ENCODE measurements at regions not wholly inside any gene's neighbourhood (a gene's known extent, or its start where the extent isn't known, plus 50 kb on each side); places are given as distances from the start of the nearest gene placed in this dataset.

- 81% methylated on average over 3 of the region's 16 CpGs for WGBS (ENCODE audit: insufficient coverage, low lambda C conversion rate)
- Histone ChIP-seq H3K27me3 (ENCODE audit: control insufficient read depth, insufficient read depth, low read length) (peaks cover 3% of the 10 kb centered on the region), H3K9me3 (ENCODE audit: control insufficient read depth, low read depth, low read length) (no peaks in the 10 kb centered on the region), H3K36me3 (ENCODE audit: control insufficient read depth, insufficient read depth, low read length) (no peaks in the 10 kb centered on the region), H3K4me1 (ENCODE audit: control insufficient read depth, insufficient read depth, low read length) (no peaks in the 10 kb centered on the region), H3K27ac (ENCODE audit: low read length) (no peak overlapping the region), H3K4me3 (ENCODE audit: low read length) (no peak overlapping the region)
- DNase-seq = no peak
These were observed 246.6 kb upstream of the AJAP1 start for GRCh38 chr1:4407851-4408250.

DNA sequence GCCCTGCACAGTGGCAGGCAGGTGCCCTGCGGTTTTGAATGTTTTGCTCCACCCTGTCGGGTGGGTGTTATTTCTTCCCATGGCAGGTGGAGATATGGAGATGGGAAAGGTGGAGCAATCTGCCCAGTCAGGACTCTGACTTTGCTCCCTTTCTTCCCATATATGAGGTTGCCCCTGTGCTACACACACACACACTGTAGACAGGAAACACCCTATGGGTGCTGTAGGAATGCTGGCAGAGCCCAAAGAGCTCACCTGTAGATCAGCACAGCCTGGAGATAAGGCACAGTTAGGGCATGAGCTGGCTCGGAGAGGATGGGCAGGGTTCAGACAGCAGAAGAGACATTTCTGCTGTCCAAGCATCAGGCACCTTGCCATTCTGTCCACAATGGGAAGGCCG is 246.0 kb upstream of the AJAP1 start:
- H3K36me3 ChIP-seq (ENCODE audit: control insufficient read depth, insufficient read depth, low read length) = no peaks in the 10 kb centered on the region
- no CpG with 5 or more reads among the region's 4 CpGs for WGBS (ENCODE audit: insufficient coverage, low lambda C conversion rate)
- no peak for DNase-seq

DNA sequence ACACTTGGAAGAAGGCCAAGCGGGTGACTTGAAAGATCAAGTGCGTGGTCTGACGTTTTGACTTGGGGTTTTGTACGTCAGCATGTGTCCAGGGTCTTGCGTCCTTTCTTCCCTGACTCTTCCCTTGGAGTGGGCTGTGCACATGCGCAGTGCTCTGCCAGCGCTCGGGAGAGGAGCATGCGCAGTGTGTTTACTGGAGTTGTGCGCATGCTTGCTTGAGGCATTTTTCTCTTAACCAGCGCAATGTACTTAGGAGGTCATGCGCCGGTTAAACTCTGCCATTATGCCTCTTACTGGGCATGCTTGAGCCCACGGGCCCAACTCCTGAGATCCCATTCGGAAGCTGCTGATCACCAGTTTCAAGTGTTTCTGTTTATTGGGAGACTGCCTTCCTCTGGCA is 242.5 kb upstream of the AJAP1 start:
- Histone ChIP-seq H3K9me3 (ENCODE audit: control insufficient read depth, low read depth, low read length) (no peaks in the 10 kb centered on the region), H3K4me1 (ENCODE audit: control insufficient read depth, insufficient read depth, low read length) (no peaks in the 10 kb centered on the region), H3K4me3 (ENCODE audit: low read length) (no peak overlapping the region), H3K27me3 (ENCODE audit: control insufficient read depth, insufficient read depth, low read length) (no peaks in the 10 kb centered on the region), H3K27ac (ENCODE audit: low read length) (no peak overlapping the region), H3K36me3 (ENCODE audit: control insufficient read depth, insufficient read depth, low read length) (no peaks in the 10 kb centered on the region)
- no CpG with 5 or more reads among the region's 15 CpGs for WGBS (ENCODE audit: insufficient coverage, low lambda C conversion rate)
- DNase-seq = no peak

More for the DNA sequence above, 246.0 kb upstream of the AJAP1 start:
- H3K27me3 ChIP-seq (ENCODE audit: control insufficient read depth, insufficient read depth, low read length) = peaks cover 3% of the 10 kb centered on the region
- H3K4me3 ChIP-seq (ENCODE audit: low read length) = no peak overlapping the region
- H3K27ac ChIP-seq (ENCODE audit: low read length) = no peak overlapping the region
- H3K4me1 ChIP-seq (ENCODE audit: control insufficient read depth, insufficient read depth, low read length) = no peaks in the 10 kb centered on the region
- H3K9me3 ChIP-seq (ENCODE audit: control insufficient read depth, low read depth, low read length) = no peaks in the 10 kb centered on the region

DNA sequence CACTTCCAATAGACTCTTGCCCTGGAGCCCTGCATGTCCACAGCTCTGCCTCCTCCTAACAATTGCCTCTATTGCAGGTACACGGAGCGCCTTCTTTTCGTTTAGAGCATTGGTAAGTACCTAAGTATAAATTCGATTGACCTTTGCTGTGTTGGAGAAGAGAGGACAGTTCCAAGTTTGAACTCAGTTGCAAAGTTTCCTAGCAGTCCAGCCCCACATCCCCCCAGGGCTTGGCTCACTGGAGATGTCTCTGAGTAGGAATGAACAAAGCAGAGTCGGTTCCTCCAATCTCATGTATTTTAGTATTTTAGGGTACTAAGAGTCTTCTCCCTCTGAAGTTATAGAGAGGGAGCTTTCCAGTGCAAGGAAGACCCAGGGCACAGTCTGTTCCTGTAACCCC is 238.9 kb upstream of the AJAP1 start:
- H3K27me3 ChIP-seq (ENCODE audit: control insufficient read depth, insufficient read depth, low read length) = no peaks in the 10 kb centered on the region
- H3K4me3 ChIP-seq (ENCODE audit: low read length) = no peak overlapping the region
- no CpG with 5 or more reads among the region's 5 CpGs for WGBS (ENCODE audit: insufficient coverage, low lambda C conversion rate)
- no peaks in the 10 kb centered on the region for H3K4me1 ChIP-seq (ENCODE audit: control insufficient read depth, insufficient read depth, low read length)
- no peak overlapping the region for H3K27ac ChIP-seq (ENCODE audit: low read length)
- H3K9me3 ChIP-seq (ENCODE audit: control insufficient read depth, low read depth, low read length) = no peaks in the 10 kb centered on the region
- H3K36me3 ChIP-seq (ENCODE audit: control insufficient read depth, insufficient read depth, low read length) = no peaks in the 10 kb centered on the region
- no peak for DNase-seq

DNA sequence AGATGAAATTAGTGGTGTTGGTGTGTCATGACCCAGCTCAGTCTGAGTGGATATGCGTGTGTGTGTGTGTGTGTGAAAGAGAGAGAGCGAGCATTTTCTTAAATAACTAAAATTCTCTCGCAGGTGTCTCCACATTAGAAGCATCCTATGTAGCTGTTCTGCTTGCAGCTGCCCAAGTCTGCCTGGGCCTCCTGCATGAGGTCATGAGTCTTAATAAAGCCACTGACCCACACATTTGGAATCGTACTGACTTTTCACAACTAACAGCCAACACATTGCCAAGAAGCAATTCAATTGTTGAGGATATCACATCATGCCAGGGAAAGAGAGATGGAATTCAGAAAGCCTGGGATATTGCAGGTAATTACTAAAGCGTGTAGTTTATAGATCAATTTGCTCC is 238.2 kb upstream of the AJAP1 start:
- H3K27me3 ChIP-seq (ENCODE audit: control insufficient read depth, insufficient read depth, low read length) = no peaks in the 10 kb centered on the region
- no peak for DNase-seq
- no peaks in the 10 kb centered on the region for H3K36me3 ChIP-seq (ENCODE audit: control insufficient read depth, insufficient read depth, low read length)
- no CpG with 5 or more reads among the region's 5 CpGs for WGBS (ENCODE audit: insufficient coverage, low lambda C conversion rate)
- no peaks in the 10 kb centered on the region for H3K9me3 ChIP-seq (ENCODE audit: control insufficient read depth, low read depth, low read length)
- no peaks in the 10 kb centered on the region for H3K4me1 ChIP-seq (ENCODE audit: control insufficient read depth, insufficient read depth, low read length)
- H3K4me3 ChIP-seq (ENCODE audit: low read length) = no peak overlapping the region
- no peak overlapping the region for H3K27ac ChIP-seq (ENCODE audit: low read length)

- Histone ChIP-seq H3K9me3 (ENCODE audit: control insufficient read depth, low read depth, low read length) (peaks cover 2% of the 10 kb centered on the region), H3K27me3 (ENCODE audit: control insufficient read depth, insufficient read depth, low read length) (no peaks in the 10 kb centered on the region), H3K36me3 (ENCODE audit: control insufficient read depth, insufficient read depth, low read length) (no peaks in the 10 kb centered on the region), H3K4me1 (ENCODE audit: control insufficient read depth, insufficient read depth, low read length) (no peaks in the 10 kb centered on the region), H3K27ac (ENCODE audit: low read length) (no peak overlapping the region), H3K4me3 (ENCODE audit: low read length) (no peak overlapping the region)
- WGBS (ENCODE audit: insufficient coverage, low lambda C conversion rate) = no CpG with 5 or more reads among the region's 7 CpGs
- DNase-seq = no peak
These were observed 236.4 kb upstream of the AJAP1 start for GRCh38 chr1:4418021-4418420.

DNA sequence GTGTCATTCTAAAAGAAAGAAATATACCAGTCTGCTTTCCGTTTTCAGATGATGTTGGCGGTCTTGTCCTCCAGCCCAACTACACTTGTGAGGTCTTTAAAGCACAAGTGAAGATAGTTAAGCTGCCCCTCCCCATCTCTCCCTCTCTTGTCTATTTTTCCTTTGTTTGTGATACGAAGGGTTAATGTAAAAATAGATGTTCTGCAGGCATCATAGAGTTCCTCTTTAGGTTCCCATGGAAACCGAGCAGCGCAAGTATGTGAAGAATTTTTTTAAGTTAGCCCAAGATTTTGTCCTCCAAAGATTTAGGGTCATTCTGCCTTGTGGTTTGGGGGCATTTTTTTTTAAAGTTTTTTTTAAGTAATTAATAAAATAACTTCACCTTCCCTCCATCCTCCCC is 232.4 kb upstream of the AJAP1 start:
- H3K4me3 ChIP-seq (ENCODE audit: low read length) = no peak overlapping the region
- H3K36me3 ChIP-seq (ENCODE audit: control insufficient read depth, insufficient read depth, low read length) = no peaks in the 10 kb centered on the region
- no peaks in the 10 kb centered on the region for H3K27me3 ChIP-seq (ENCODE audit: control insufficient read depth, insufficient read depth, low read length)
- H3K27ac ChIP-seq (ENCODE audit: low read length) = no peak overlapping the region
- no peaks in the 10 kb centered on the region for H3K4me1 ChIP-seq (ENCODE audit: control insufficient read depth, insufficient read depth, low read length)
- H3K9me3 ChIP-seq (ENCODE audit: control insufficient read depth, low read depth, low read length) = peaks cover 5% of the 10 kb centered on the region
- WGBS (ENCODE audit: insufficient coverage, low lambda C conversion rate) = 100% methylated on average over 1 of the region's 5 CpGs
- DNase-seq = no peak

GRCh38 chr1:4422504-4423289 is 231.7 kb upstream of the AJAP1 start:
- Histone ChIP-seq H3K4me1 (ENCODE audit: control insufficient read depth, insufficient read depth, low read length) (no peaks in the 10 kb centered on the region), H3K9me3 (ENCODE audit: control insufficient read depth, low read depth, low read length) (peaks cover 5% of the 10 kb centered on the region), H3K27me3 (ENCODE audit: control insufficient read depth, insufficient read depth, low read length) (no peaks in the 10 kb centered on the region), H3K27ac (ENCODE audit: low read length) (no peak overlapping the region), H3K4me3 (ENCODE audit: low read length) (no peak overlapping the region), H3K36me3 (ENCODE audit: control insufficient read depth, insufficient read depth, low read length) (no peaks in the 10 kb centered on the region)
- DNase-seq = no peak
- no CpG with 5 or more reads among the region's 18 CpGs for WGBS (ENCODE audit: insufficient coverage, low lambda C conversion rate)

- no peak for DNase-seq
- Histone ChIP-seq H3K4me3 (ENCODE audit: low read length) (no peak overlapping the region), H3K9me3 (ENCODE audit: control insufficient read depth, low read depth, low read length) (peaks cover 5% of the 10 kb centered on the region), H3K36me3 (ENCODE audit: control insufficient read depth, insufficient read depth, low read length) (no peaks in the 10 kb centered on the region), H3K27me3 (ENCODE audit: control insufficient read depth, insufficient read depth, low read length) (no peaks in the 10 kb centered on the region), H3K27ac (ENCODE audit: low read length) (no peak overlapping the region), H3K4me1 (ENCODE audit: control insufficient read depth, insufficient read depth, low read length) (no peaks in the 10 kb centered on the region)
- no CpG with 5 or more reads among the region's 8 CpGs for WGBS (ENCODE audit: insufficient coverage, low lambda C conversion rate)
These were observed 230.2 kb upstream of the AJAP1 start for GRCh38 chr1:4424254-4424653.

DNA sequence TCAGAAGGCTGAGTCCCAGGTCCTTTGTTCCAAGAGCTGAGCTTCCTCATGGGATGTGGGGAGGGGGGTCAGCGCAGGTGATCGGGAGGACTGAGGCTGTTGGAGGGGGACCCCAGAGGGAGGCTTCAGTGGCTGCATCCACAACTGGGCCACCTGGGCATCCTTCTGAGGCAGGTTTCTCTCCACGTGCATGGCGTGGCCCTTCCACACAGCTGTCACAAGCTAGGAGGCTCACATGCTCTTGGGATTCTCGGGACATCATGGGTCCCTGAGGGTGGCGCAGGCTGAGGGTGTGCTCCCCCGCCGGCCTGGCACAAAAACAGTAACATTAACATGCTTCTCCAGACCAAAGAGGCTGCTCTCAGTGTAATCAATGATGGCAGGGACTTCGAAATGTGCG is 229.6 kb upstream of the AJAP1 start:
- DNase-seq = no peak
- H3K9me3 ChIP-seq (ENCODE audit: control insufficient read depth, low read depth, low read length) = peaks cover 5% of the 10 kb centered on the region
- no CpG with 5 or more reads among the region's 10 CpGs for WGBS (ENCODE audit: insufficient coverage, low lambda C conversion rate)
- no peaks in the 10 kb centered on the region for H3K4me1 ChIP-seq (ENCODE audit: control insufficient read depth, insufficient read depth, low read length)
- no peak overlapping the region for H3K27ac ChIP-seq (ENCODE audit: low read length)
- no peaks in the 10 kb centered on the region for H3K36me3 ChIP-seq (ENCODE audit: control insufficient read depth, insufficient read depth, low read length)
- no peak overlapping the region for H3K4me3 ChIP-seq (ENCODE audit: low read length)
- H3K27me3 ChIP-seq (ENCODE audit: control insufficient read depth, insufficient read depth, low read length) = no peaks in the 10 kb centered on the region

DNA sequence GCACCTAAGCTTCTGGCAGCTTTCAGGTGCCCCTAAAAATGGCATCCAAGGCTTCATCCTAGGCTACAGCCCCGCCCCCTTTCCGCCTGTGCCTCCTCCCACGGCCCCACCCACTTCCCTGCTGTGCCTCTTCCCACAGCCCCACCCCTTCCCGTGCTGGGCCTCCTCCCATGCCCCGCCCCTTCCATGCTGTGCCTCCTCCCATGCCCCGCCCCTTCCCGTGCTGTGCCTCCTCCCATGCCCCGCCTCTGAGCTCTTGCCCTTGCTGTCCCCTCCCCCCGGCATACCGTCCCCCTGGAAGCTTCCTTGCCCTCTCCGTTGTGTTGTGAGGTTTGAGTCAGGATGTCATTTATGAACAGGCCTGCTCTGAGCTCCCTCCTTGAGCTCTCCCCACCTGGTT is 228.5 kb upstream of the AJAP1 start:
- no peak for DNase-seq
- Histone ChIP-seq H3K36me3 (ENCODE audit: control insufficient read depth, insufficient read depth, low read length) (no peaks in the 10 kb centered on the region), H3K4me3 (ENCODE audit: low read length) (no peak overlapping the region), H3K27ac (ENCODE audit: low read length) (no peak overlapping the region), H3K27me3 (ENCODE audit: control insufficient read depth, insufficient read depth, low read length) (no peaks in the 10 kb centered on the region), H3K4me1 (ENCODE audit: control insufficient read depth, insufficient read depth, low read length) (no peaks in the 10 kb centered on the region), H3K9me3 (ENCODE audit: control insufficient read depth, low read depth, low read length) (peaks cover 5% of the 10 kb centered on the region)
- WGBS (ENCODE audit: insufficient coverage, low lambda C conversion rate) = no CpG with 5 or more reads among the region's 11 CpGs
